Natural killer cell treated with Interleukin-12 subunit alpha and Interleukin-12 subunit beta and Interleukin-15 and Interleukin-18, amount 100 ng/mL, for 72 hours (primary cell): ENCODE measurements at regions not wholly inside any gene's neighbourhood (a gene's known extent, or its start where the extent isn't known, plus 50 kb on each side); places are given as distances from the start of the nearest gene placed in this dataset.

Source experiments
- ATAC-seq, 2 donors: fragments of 150-1000 bp; cut with Tn5 transposase in 1 of 2; sonication (Bioruptor Pico), chemical (Tn5 transposase) in 1 of 2; 2 replicates each; pipeline ENCODE4 v1.10.0; 2021
- DNase-seq: peaks from one replicate; pipeline ENCODE4 v3.0.0; 2022; ENCODE audit warnings: low spot score
- H3K27ac Mint-ChIP-seq, 2 donors: 1 replicate in 1 of 2; 2 replicates in 1 of 2; pipeline ENCODE4 v1.8.0; 2022; ENCODE audit warnings: mixed read lengths in 2 of 2, mild to moderate bottlenecking in 1 of 2, moderate library complexity in 1 of 2
- H3K27me3 Mint-ChIP-seq, 2 donors: 1 replicate in 1 of 2; 2 replicates in 1 of 2; pipeline ENCODE4 v1.8.0; 2022; ENCODE audit warnings: mixed read lengths in 2 of 2
- H3K36me3 Mint-ChIP-seq: one replicate; pipeline ENCODE4 v1.8.0; 2022; ENCODE audit warnings: mixed read lengths
- H3K4me1 Mint-ChIP-seq, 2 donors: 1 replicate in 1 of 2; 2 replicates in 1 of 2; pipeline ENCODE4 v1.8.0; 2022; ENCODE audit warnings: low read depth in 2 of 2, mixed read lengths in 2 of 2, mild to moderate bottlenecking in 1 of 2
- H3K4me3 Mint-ChIP-seq: one replicate; pipeline ENCODE4 v1.8.0; 2022; ENCODE audit warnings: mixed read lengths
- H3K9me3 Mint-ChIP-seq: 2 replicates; pipeline ENCODE4 v1.8.0; 2022; ENCODE audit warnings: mixed read lengths

DNA sequence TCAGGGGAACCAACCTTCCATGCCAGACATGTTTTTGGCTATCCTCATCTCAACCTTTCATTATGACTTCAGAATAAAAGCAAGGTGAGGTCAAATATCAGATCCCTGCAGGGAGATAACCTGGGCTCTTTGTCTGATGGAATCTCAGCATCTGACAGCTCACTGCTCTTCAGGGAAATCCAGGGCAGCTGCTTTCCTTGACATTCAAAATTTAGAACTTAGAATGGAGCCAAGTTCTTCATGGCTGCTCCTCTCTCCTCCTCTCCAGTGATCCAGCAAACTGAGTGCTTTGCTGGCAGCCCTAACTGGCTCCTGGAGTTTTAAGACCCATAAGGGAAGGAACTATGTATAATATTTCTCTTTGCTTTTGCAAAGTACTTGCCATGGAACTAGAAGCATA lies 716.3 kb downstream of the TSN start:
- ATAC-seq = no peak
- Mint-ChIP-seq H3K36me3 (no peaks in the 10 kb centered on the region), H3K27ac (no peak overlapping the region), H3K9me3 (peaks cover 4% of the 10 kb centered on the region), H3K27me3 (no peaks in the 10 kb centered on the region), H3K4me3 (no peak overlapping the region), H3K4me1 (no peaks in the 10 kb centered on the region)
- DNase-seq = no peak

DNA sequence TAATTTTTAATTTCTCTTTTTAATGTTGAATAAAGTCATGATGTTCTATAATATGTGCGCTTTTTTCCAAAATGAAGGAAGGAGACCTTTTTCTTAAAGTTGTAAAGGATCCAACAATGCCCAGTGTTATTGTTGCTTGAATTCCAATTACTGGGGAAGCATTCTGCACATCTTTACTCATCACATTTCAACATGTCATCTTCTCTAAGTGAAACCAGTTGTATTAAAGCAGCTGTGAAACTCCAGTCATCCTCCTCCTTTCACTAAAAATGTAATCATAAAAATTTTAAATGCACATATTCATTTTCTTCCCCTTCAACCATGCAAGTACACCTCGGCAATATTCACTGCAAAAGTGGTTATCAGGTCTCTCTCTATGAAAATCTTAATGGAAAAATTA lies 722.7 kb downstream of the TSN start:
- H3K27ac Mint-ChIP-seq = no peak overlapping the region
- H3K4me3 Mint-ChIP-seq = no peak overlapping the region
- peaks cover 10% of the 10 kb centered on the region for H3K9me3 Mint-ChIP-seq
- no peaks in the 10 kb centered on the region for H3K36me3 Mint-ChIP-seq
- ATAC-seq (no peak), DNase-seq (no peak)
- H3K4me1 Mint-ChIP-seq = no peaks in the 10 kb centered on the region
- no peaks in the 10 kb centered on the region for H3K27me3 Mint-ChIP-seq

DNA sequence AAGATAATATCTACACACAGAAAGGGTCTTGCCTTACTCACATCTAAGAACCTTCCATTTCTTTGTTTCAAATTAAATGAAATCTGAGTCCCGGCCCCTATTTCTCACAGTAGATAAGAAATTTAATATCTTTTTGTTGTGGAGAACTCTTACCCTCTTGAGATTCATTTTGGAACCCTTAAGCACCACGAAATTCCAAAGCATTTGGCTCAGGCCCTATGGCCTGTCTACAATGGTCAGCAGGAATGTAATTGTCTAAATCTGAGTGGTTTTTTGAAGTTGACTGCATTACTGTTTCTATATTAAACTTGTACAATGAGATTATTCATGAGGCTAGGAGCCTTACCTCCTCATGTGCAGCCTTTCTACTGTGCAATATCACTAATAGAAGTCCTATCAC lies 723.3 kb downstream of the TSN start:
- Mint-ChIP-seq H3K36me3 (no peaks in the 10 kb centered on the region), H3K4me1 (no peaks in the 10 kb centered on the region), H3K4me3 (no peak overlapping the region), H3K27ac (no peak overlapping the region), H3K27me3 (no peaks in the 10 kb centered on the region), H3K9me3 (peaks cover 10% of the 10 kb centered on the region)
- no peak for DNase-seq
- no peak for ATAC-seq

DNA sequence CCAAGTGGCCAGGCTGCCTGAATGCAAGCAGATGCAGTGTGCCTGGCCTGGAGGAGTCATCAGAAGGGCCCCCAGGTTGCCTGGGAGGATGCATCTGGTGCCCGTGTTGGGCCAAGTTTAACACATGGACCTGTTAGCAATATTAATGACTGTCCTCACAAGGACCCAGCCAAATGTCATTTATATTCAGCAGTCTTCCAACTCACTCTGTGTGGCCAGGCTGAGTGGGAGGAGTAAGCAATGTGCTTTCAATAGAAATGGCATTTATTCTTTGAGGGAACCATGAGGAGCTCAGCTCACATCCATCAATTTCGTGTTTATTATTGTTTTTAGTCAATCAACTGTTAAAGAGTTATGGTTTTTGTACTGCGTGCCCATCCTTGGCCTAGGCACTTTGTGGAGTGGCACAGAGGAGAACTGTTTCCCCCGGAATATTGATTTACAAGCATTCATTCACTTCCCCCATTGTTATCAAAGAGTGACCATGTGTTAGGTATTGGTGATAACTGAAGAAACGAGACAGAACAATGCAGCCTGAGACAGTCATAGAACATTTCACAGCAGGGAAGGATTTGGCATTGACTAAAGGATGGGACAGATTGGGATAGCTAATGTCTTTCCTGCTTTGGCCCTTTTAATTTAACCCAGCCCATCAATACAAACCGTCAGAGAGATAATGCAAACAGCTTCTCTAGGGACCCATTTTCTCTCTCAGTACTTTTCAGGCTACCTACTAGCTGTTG lies 725.2 kb downstream of the TSN start:
- DNase-seq (no peak), ATAC-seq (no peak)
- Mint-ChIP-seq H3K36me3 (no peaks in the 10 kb centered on the region), H3K9me3 (peaks cover 10% of the 10 kb centered on the region), H3K4me3 (no peak overlapping the region), H3K27ac (no peak overlapping the region), H3K4me1 (no peaks in the 10 kb centered on the region), H3K27me3 (no peaks in the 10 kb centered on the region)

- Mint-ChIP-seq H3K9me3 (peaks cover 10% of the 10 kb centered on the region), H3K4me1 (no peaks in the 10 kb centered on the region), H3K27me3 (no peaks in the 10 kb centered on the region), H3K4me3 (no peak overlapping the region), H3K27ac (no peak overlapping the region), H3K36me3 (no peaks in the 10 kb centered on the region)
- DNase-seq (no peak), ATAC-seq (no peak)
Measured at GRCh38 chr2:122481244-122481622, 725.8 kb downstream of the TSN start.

GRCh38 chr2:122481717-122482116 lies 726.3 kb downstream of the TSN start:
- DNase-seq (no peak), ATAC-seq (no peak)
- Mint-ChIP-seq H3K27ac (no peak overlapping the region), H3K4me3 (no peak overlapping the region), H3K9me3 (peaks cover 10% of the 10 kb centered on the region), H3K4me1 (no peaks in the 10 kb centered on the region), H3K36me3 (no peaks in the 10 kb centered on the region), H3K27me3 (no peaks in the 10 kb centered on the region)

- Mint-ChIP-seq H3K36me3 (peaks cover 4% of the 10 kb centered on the region), H3K27ac (no peak overlapping the region), H3K27me3 (no peaks in the 10 kb centered on the region), H3K4me1 (no peaks in the 10 kb centered on the region), H3K4me3 (no peak overlapping the region), H3K9me3 (peaks cover 10% of the 10 kb centered on the region)
- no peak for DNase-seq
- no peak for ATAC-seq
Measured at GRCh38 chr2:122486086-122486485, 730.6 kb downstream of the TSN start.

DNA sequence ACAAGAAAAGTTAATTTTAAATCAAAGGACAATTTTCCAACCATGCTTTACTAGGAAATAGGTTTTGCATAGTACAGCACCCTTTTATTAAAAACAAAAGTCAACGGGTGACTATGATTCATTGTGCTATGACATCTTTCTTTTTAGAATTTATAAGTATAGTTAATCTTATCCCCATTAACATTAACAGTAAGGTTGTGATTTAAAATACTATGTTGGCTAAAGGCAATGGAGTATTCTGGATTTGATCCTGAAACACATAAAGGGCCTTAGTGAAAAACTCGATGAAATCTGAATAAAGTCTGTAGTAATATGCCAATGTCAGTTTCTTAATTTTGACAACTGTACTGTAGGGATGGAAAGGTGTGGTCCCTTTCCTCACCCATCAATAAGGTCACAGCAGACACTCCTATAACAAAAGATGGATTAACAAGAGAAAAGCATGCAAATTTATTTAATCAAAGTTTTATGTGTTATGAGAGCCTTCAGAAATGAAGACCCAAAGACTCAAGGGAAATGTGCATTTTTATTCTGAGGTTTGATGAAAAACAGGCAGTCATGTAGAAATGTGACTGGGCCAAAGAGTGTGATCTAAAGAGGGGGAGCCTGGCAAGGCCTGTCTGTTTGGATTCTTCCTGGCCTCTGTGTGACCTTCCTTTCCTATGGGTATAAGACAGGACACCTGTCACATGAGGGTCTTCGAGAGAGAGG lies 731.4 kb downstream of the TSN start:
- no peak for DNase-seq
- Mint-ChIP-seq H3K27ac (no peak overlapping the region), H3K9me3 (peaks cover 7% of the 10 kb centered on the region), H3K4me3 (no peak overlapping the region), H3K36me3 (peaks cover 4% of the 10 kb centered on the region), H3K27me3 (no peaks in the 10 kb centered on the region), H3K4me1 (no peaks in the 10 kb centered on the region)
- ATAC-seq = no peak

- Mint-ChIP-seq H3K27me3 (no peaks in the 10 kb centered on the region), H3K36me3 (peaks cover 4% of the 10 kb centered on the region), H3K27ac (no peak overlapping the region), H3K4me3 (no peak overlapping the region), H3K4me1 (no peaks in the 10 kb centered on the region), H3K9me3 (peaks cover 13% of the 10 kb centered on the region)
- DNase-seq (no peak), ATAC-seq (no peak)
Measured at GRCh38 chr2:122491011-122491410, 735.6 kb downstream of the TSN start.

- Mint-ChIP-seq H3K36me3 (no peaks in the 10 kb centered on the region), H3K4me1 (no peaks in the 10 kb centered on the region), H3K4me3 (no peak overlapping the region), H3K9me3 (peaks cover 8% of the 10 kb centered on the region), H3K27me3 (no peaks in the 10 kb centered on the region), H3K27ac (no peak overlapping the region)
- DNase-seq (no peak), ATAC-seq (no peak)
Measured at GRCh38 chr2:122500316-122501105, 745.1 kb downstream of the TSN start.

DNA sequence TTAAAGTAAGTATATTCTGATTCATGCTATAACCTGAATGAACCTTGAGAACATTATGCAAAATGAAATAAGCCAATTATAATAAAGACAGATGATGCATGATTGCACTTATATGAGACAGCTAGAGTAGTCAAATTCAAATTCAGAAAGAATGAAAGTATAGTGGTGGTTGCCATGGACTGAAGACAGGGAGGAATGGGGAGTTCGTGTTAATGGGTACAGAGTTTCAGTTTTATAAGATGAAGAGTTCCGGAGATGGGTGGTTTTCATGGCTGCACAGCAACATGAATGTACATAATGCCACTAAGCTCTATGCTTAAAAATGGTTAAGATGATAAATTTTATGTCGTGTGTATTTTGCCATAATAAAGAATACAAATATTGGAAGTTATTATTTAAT lies 751.2 kb downstream of the TSN start:
- Mint-ChIP-seq H3K27ac (no peak overlapping the region), H3K36me3 (no peaks in the 10 kb centered on the region)
- ATAC-seq = no peak

DNA sequence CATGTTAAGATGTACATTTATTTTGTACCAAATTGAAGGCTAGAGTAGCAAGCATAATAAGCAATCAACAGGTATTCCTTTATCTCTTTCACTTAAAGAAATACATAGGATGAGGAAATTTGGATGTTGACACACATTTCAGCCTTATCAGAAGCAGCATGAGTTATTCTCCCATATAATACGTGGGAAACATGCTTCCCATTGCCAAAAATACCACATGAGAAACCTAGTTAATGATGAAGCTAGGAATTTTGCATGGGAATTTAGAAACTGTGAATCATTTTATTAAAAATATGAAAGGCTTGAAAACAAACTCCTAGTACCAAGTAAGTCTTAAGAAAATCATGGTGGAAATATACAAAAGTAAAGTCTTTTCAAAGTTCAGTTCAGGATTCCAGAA lies 751.8 kb downstream of the TSN start:
- no peak overlapping the region for H3K27ac Mint-ChIP-seq
- no peaks in the 10 kb centered on the region for H3K36me3 Mint-ChIP-seq
- no peaks in the 10 kb centered on the region for H3K4me1 Mint-ChIP-seq
- ATAC-seq (no peak), DNase-seq (no peak)
- H3K27me3 Mint-ChIP-seq = no peaks in the 10 kb centered on the region
- no peak overlapping the region for H3K4me3 Mint-ChIP-seq
- peaks cover 13% of the 10 kb centered on the region for H3K9me3 Mint-ChIP-seq

More for the DNA sequence above, 751.2 kb downstream of the TSN start:
- H3K4me3 Mint-ChIP-seq = no peak overlapping the region
- DNase-seq = no peak
- H3K9me3 Mint-ChIP-seq = peaks cover 14% of the 10 kb centered on the region
- no peaks in the 10 kb centered on the region for H3K4me1 Mint-ChIP-seq
- no peaks in the 10 kb centered on the region for H3K27me3 Mint-ChIP-seq

DNA sequence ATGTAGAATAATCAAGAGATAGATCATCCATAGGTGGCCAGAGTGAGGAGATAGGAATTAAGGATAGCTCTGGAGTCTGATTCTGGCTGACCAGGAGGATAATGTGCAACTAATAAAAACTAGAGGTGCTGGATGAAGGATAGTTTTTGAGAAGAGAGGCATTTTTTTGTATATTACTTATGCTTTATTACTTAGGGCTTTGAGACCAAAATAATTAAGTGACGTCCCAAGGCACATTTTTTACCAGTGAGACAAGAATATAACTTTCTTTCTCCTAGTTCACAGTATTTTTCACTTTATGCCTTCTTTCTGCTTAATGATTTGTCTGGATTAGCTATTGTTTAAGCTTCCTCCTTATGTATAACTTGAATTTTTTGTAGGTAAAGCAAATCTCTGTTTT lies 756.6 kb downstream of the TSN start:
- H3K4me1 Mint-ChIP-seq = no peaks in the 10 kb centered on the region
- H3K36me3 Mint-ChIP-seq = no peaks in the 10 kb centered on the region
- H3K27ac Mint-ChIP-seq = no peak overlapping the region
- peaks cover 9% of the 10 kb centered on the region for H3K9me3 Mint-ChIP-seq
- DNase-seq = no peak
- H3K4me3 Mint-ChIP-seq = no peak overlapping the region
- H3K27me3 Mint-ChIP-seq = no peaks in the 10 kb centered on the region
- ATAC-seq = no peak

DNA sequence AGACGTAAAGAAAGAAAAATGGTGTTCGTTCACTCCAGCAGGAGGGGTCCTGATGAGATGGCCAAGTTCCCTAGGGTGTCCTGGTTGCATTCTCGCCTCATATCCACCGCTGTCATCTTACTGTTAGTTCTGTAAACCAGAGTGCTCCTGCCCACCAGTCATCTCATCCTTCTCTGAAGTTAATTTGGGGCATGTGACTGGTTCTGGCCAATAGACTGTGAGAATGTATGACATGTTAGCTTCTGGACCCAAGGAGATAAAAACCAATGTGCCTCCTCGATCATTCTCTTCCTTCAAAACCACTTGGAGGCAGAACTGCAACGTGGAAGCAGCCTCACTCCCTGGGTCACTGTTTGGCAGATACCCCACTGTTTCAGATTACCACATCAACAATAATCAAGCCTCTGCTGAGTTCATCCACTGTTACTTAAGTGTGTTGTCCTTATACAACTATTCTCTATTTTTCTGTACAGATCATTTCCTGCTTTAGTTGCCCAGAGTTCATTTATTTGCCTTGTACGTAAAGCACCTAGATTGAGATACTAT lies 759.1 kb downstream of the TSN start:
- H3K9me3 Mint-ChIP-seq = peaks cover 9% of the 10 kb centered on the region
- no peaks in the 10 kb centered on the region for H3K36me3 Mint-ChIP-seq
- ATAC-seq = no peak
- H3K27me3 Mint-ChIP-seq = no peaks in the 10 kb centered on the region
- DNase-seq = no peak
- no peak overlapping the region for H3K27ac Mint-ChIP-seq
- no peak overlapping the region for H3K4me3 Mint-ChIP-seq
- no peaks in the 10 kb centered on the region for H3K4me1 Mint-ChIP-seq
